Astrocyte (in vitro differentiated cells and primary cell): ENCODE measurements at regions not wholly inside any gene's neighbourhood (a gene's known extent, or its start where the extent isn't known, plus 50 kb on each side); places are given as distances from the start of the nearest gene placed in this dataset.

Experiments
- DNase-seq: peaks from one replicate; pipeline ENCODE4 v3.0.0-alpha.2; 2010; ENCODE audit warnings: low read depth
- FAIRE-seq: peaks from 2 replicates; lab custom pipeline; 2011; peaks lifted over from hg19 to GRCh38; lab: Jason Lieb, UNC
- H2AFZ ChIP-seq: 2 replicates; pipeline ENCODE4 v1.6.0; 2012; ENCODE audit warnings: low read depth, low read length, inconsistent platforms
- H3K27ac ChIP-seq: 2 replicates; pipeline ENCODE4 v1.5.1; 2011; ENCODE audit warnings: low read depth, low read length, inconsistent platforms
- H3K27me3 ChIP-seq: 2 replicates; pipeline ENCODE4 v1.6.0; 2011; ENCODE audit warnings: low read length, inconsistent platforms; ENCODE audit not compliant: insufficient read depth
- H3K36me3 ChIP-seq: 2 replicates; pipeline ENCODE4 v1.5.1; 2011; ENCODE audit warnings: low read length, inconsistent platforms; ENCODE audit not compliant: insufficient read depth
- H3K4me1 ChIP-seq: 2 replicates; pipeline ENCODE4 v1.5.1; 2011; ENCODE audit warnings: low read length, inconsistent platforms; ENCODE audit not compliant: insufficient read depth
- H3K4me2 ChIP-seq: 2 replicates; pipeline ENCODE4 v1.6.0; 2012; ENCODE audit warnings: low read length, inconsistent platforms
- H3K4me3 ChIP-seq: 2 replicates; pipeline ENCODE4 v1.5.1; 2011; ENCODE audit warnings: low read depth, mild to moderate bottlenecking, low read length, inconsistent platforms; ENCODE audit not compliant: insufficient read depth
- H3K79me2 ChIP-seq: 2 replicates; pipeline ENCODE4 v1.6.0; 2012; ENCODE audit warnings: mild to moderate bottlenecking, low read length, inconsistent platforms; ENCODE audit not compliant: insufficient read depth
- H3K9ac ChIP-seq: 2 replicates; pipeline ENCODE4 v1.6.0; 2012; ENCODE audit warnings: mild to moderate bottlenecking, low read length, inconsistent platforms
- H3K9me3 ChIP-seq: 2 replicates; pipeline ENCODE4 v1.5.1; 2012; ENCODE audit warnings: low read depth, mild to moderate bottlenecking, low read length, inconsistent platforms; ENCODE audit not compliant: insufficient read depth
- H4K20me1 ChIP-seq: 2 replicates; pipeline ENCODE4 v1.6.0; 2012; ENCODE audit warnings: low read length, inconsistent platforms; ENCODE audit not compliant: insufficient read depth
- H3K27ac Mint-ChIP-seq: one replicate; pipeline ENCODE4 v1.8.0; 2021; ENCODE audit warnings: mild to moderate bottlenecking, mixed read lengths; ENCODE audit not compliant: unreplicated experiment
- H3K27me3 Mint-ChIP-seq: one replicate; pipeline ENCODE4 v1.8.0; 2021; ENCODE audit warnings: low read depth, mixed read lengths; ENCODE audit not compliant: unreplicated experiment
- H3K36me3 Mint-ChIP-seq: one replicate; pipeline ENCODE4 v1.8.0; 2021; ENCODE audit warnings: low read depth, mixed read lengths; ENCODE audit not compliant: unreplicated experiment
- H3K4me1 Mint-ChIP-seq: one replicate; pipeline ENCODE4 v1.8.0; 2021; ENCODE audit warnings: low read depth, mixed read lengths; ENCODE audit not compliant: unreplicated experiment
- H3K4me3 Mint-ChIP-seq: one replicate; pipeline ENCODE4 v1.8.0; 2021; ENCODE audit warnings: mild to moderate bottlenecking, moderate library complexity, mixed read lengths; ENCODE audit not compliant: unreplicated experiment
- H3K9me3 Mint-ChIP-seq: one replicate; pipeline ENCODE4 v1.8.0; 2021; ENCODE audit warnings: mild to moderate bottlenecking, mixed read lengths; ENCODE audit not compliant: unreplicated experiment
- EZH2 ChIP-seq: IDR thresholded peaks from 2 replicates; pipeline ENCODE4 v1.6.1; 2012; ENCODE audit warnings: mild to moderate bottlenecking, low read length, inconsistent platforms; ENCODE audit not compliant: insufficient read depth
- TF ChIP-seq, protein P1 (sequence below): IDR thresholded peaks from 2 replicates; pipeline ENCODE4 v1.5.1; 2011; ENCODE audit warnings: low read depth, mild to moderate bottlenecking, inconsistent platforms, low read length, moderate library complexity; ENCODE audit not compliant: insufficient read depth

DNA sequence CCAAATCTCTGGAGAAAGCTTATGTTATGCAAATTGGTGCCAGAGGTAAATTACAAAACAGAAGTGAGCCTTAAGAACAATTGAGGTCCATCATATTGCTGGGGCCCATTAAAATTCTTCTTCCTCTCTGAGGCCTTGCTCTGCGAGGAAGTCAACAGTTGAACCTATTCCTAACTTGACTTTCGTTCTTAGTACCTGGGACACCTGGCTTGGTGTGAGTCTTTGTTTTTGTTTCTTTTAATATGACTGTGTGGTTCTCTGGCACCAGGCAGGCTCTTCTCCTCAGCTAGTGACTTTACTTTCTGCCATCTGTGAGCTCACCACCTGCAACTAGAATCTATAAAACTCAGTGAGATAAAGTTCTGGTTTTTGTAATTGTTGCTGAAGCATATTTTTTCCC lies 120.4 kb downstream of the CBLN1 start:
- no peaks in the 10 kb centered on the region for H3K79me2 ChIP-seq
- Mint-ChIP-seq H3K4me3 (no peak overlapping the region), H3K36me3 (no peaks in the 10 kb centered on the region), H3K9me3 (no peaks in the 10 kb centered on the region), H3K27me3 (peaks cover 5% of the 10 kb centered on the region), H3K27ac (no peak overlapping the region), H3K4me1 (no peaks in the 10 kb centered on the region)
- no peak overlapping the region for H3K27ac ChIP-seq
- DNase-seq = no peak
- no peaks in the 10 kb centered on the region for H3K36me3 ChIP-seq
- H3K4me3 ChIP-seq = no peak overlapping the region
- H3K9ac ChIP-seq = no peak overlapping the region
- H3K4me2 ChIP-seq = no peak overlapping the region
- no peaks in the 10 kb centered on the region for H4K20me1 ChIP-seq
- peaks cover 2% of the 10 kb centered on the region for H3K27me3 ChIP-seq
- TF ChIP-seq EZH2 = no peak
- TF ChIP-seq, protein P1, sequence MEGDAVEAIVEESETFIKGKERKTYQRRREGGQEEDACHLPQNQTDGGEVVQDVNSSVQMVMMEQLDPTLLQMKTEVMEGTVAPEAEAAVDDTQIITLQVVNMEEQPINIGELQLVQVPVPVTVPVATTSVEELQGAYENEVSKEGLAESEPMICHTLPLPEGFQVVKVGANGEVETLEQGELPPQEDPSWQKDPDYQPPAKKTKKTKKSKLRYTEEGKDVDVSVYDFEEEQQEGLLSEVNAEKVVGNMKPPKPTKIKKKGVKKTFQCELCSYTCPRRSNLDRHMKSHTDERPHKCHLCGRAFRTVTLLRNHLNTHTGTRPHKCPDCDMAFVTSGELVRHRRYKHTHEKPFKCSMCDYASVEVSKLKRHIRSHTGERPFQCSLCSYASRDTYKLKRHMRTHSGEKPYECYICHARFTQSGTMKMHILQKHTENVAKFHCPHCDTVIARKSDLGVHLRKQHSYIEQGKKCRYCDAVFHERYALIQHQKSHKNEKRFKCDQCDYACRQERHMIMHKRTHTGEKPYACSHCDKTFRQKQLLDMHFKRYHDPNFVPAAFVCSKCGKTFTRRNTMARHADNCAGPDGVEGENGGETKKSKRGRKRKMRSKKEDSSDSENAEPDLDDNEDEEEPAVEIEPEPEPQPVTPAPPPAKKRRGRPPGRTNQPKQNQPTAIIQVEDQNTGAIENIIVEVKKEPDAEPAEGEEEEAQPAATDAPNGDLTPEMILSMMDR = no peak
- no peak for FAIRE-seq
- H3K9me3 ChIP-seq = no peaks in the 10 kb centered on the region
- H3K4me1 ChIP-seq = no peaks in the 10 kb centered on the region
- no peak overlapping the region for H2AFZ ChIP-seq

DNA sequence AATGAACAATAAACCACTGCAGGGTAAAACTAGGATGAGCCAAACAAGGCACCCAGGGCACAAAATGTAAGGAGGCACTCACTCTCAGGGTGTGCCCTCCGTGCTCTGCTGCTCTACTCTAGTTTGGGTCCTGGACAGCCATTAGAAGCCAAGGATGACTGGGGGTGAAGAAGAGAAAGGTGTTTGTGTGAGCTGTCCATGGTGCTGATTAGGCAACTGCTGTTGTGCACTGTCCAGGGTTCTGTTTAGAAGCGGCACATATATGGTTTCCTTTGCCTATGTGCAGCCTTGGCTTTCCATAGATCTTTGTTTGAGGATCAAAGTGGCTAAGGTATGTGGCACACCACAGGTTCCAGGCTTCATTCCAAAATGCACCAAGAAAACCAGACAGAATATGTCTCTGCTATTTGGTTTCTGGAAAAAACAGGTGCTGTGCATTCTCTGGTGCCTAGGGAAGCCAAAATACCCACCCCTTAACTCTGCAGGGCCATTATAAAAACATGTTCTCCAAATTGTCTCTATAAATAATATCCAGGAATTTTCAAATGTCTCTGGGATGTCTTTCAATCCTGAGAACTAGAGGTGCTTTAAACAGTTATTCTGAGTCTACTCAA lies 123.5 kb downstream of the CBLN1 start:
- H3K4me1 Mint-ChIP-seq = no peaks in the 10 kb centered on the region
- Histone ChIP-seq H3K79me2 (no peaks in the 10 kb centered on the region), H3K27me3 (peaks cover 2% of the 10 kb centered on the region), H3K9ac (no peak overlapping the region), H3K4me2 (no peak overlapping the region), H3K4me1 (no peaks in the 10 kb centered on the region), H3K9me3 (no peaks in the 10 kb centered on the region), H3K4me3 (no peak overlapping the region), H4K20me1 (no peaks in the 10 kb centered on the region), H3K36me3 (no peaks in the 10 kb centered on the region), H3K27ac (no peak overlapping the region), H2AFZ (no peak overlapping the region)
- TF ChIP-seq, protein P1 = no peak
- no peak for TF ChIP-seq EZH2
- no peak for DNase-seq
- H3K27ac Mint-ChIP-seq = no peak overlapping the region
- H3K4me3 Mint-ChIP-seq = no peak overlapping the region
- no peaks in the 10 kb centered on the region for H3K36me3 Mint-ChIP-seq
- no peaks in the 10 kb centered on the region for H3K9me3 Mint-ChIP-seq
- H3K27me3 Mint-ChIP-seq = peaks cover 9% of the 10 kb centered on the region
- no peak for FAIRE-seq

DNA sequence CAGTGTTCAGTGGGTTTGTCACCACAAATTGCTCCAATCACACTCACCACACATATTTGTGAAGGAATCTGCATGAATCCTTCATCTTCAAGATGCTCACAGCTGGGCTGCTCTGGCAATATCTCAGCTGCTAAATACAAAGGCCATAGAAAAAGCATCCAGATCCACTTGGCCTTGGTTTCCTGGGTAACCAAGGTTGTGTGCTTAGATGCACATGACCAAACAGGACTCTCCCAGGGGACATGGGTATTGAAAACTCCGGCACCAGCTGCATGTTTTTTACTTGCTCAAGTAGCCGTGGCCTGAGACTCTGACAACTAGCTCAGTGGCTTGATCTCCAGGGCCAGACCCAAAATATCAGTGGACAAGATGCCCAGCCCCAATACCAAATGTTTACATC lies 131.3 kb downstream of the CBLN1 start:
- DNase-seq (no peak), FAIRE-seq (no peak)
- no peak overlapping the region for H3K9ac ChIP-seq
- H3K36me3 Mint-ChIP-seq = no peaks in the 10 kb centered on the region
- no peak overlapping the region for H2AFZ ChIP-seq
- TF ChIP-seq, protein P1 = no peak
- TF ChIP-seq EZH2 = no peak
- H3K27ac ChIP-seq = no peak overlapping the region
- no peaks in the 10 kb centered on the region for H3K9me3 ChIP-seq
- peaks cover 7% of the 10 kb centered on the region for H3K27me3 Mint-ChIP-seq
- no peaks in the 10 kb centered on the region for H3K4me1 ChIP-seq
- no peaks in the 10 kb centered on the region for H4K20me1 ChIP-seq
- H3K27me3 ChIP-seq = no peaks in the 10 kb centered on the region
- no peak overlapping the region for H3K27ac Mint-ChIP-seq
- no peak overlapping the region for H3K4me3 Mint-ChIP-seq
- H3K4me3 ChIP-seq = no peak overlapping the region
- no peaks in the 10 kb centered on the region for H3K36me3 ChIP-seq
- no peak overlapping the region for H3K4me2 ChIP-seq
- H3K9me3 Mint-ChIP-seq = no peaks in the 10 kb centered on the region
- no peaks in the 10 kb centered on the region for H3K79me2 ChIP-seq
- no peaks in the 10 kb centered on the region for H3K4me1 Mint-ChIP-seq
